ENCODE measurements at regions not wholly inside any gene's neighbourhood (a gene's known extent, or its start where the extent isn't known, plus 50 kb on each side); places are given as distances from the start of the nearest gene placed in this dataset.

DNA sequence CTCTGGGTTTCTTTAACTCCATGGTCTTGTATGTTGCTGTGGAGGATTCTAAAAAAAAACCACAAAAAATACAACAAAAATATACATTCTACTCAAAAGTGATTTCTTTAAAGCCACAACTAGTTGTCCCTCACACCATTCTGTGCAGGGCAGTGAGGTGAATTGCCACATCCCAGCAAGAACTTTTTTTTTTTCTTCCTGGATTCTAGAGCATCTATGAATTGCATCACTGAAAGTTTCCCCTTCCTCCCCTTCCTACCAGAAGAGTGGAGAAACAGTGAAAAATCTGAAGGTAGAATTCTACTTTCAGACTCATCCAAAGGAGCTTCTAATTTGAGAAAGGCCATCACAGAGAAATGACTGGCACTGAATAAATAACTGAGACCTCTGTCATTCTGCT is 395.3 kb downstream of the AEBP2 start:
- DNase-seq: no peak

DNA sequence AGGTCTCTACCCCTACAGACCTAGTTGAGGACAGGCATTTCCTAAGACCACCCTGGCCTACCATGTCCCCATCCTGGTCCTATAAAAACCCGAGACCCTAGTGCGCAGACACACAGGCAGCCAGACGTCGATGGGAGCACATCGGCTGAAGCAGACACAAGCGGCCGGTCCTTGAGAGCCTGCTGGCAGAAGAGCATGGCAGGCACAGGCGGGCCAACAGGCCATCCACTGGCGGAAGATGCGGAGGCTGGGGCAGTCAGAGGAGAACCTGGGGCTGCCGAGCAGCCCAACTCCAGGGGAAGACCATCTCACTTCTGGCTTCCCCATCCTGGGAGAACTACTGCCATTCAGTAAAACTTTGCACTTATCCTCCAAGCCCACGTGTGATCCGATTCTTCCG is 396.8 kb downstream of the AEBP2 start:
- no peak for DNase-seq

DNA sequence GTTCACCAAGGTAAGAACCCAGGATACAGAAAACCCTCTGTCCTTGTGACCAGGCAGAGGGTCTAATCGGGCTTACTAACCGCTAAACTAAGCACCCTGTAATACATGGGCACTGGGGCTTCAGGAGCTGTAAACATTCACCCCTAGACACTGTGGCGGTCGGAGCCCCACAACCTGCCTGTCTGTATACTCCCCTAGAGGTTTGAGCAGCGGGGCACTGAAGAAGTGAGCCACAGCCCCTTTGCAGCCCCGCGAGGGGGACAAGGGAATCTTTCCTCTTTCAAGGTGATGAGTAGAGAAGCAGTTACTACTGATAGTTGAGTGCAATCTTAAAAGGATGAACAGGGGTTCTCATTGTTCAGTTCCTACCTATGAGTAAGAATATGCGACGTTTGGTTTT is 397.2 kb downstream of the AEBP2 start:
- no peak for DNase-seq

DNA sequence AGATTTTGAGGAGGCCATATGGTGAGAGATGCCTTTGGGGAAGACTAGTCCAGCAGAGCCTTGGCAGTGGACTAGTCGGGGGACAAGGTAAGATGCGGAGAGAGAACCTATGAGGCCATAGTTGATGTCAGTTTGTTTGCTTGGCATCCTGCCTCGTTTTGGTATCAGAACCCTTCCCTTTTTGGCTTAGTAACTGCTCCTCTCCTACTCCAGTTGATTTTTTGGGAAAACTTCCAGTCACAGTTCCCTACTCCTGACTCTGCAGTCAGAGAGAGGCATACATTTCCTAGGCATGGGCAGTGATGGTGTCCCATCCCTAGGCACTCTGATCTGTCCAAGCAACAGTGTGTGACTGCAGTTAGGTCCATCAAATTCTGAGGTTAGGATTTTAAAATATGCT is 398.3 kb downstream of the AEBP2 start:
- DNase-seq: no peak

- no peak for DNase-seq
These were observed 402.2 kb downstream of the AEBP2 start for GRCh38 chr12:19841451-19841850.

DNA sequence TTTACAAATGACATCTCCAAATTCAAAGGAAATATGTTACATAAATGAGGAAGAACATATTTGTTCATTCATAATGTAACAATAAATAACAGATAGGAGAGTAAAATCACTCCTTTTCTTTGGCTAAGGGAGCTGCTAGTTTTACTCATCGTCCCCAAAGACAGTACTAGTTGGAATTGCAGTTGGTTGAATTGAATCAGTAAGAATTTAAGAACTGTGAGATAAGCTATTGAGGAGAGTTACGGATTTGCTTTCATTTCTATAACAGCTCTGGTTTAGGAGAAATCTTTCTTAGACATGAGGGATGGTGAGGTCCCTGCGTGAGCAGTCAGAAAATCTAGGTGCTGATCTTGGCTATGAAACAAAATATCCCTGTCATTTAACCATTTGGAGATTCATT is 402.8 kb downstream of the AEBP2 start:
- DNase-seq: no peak

DNA sequence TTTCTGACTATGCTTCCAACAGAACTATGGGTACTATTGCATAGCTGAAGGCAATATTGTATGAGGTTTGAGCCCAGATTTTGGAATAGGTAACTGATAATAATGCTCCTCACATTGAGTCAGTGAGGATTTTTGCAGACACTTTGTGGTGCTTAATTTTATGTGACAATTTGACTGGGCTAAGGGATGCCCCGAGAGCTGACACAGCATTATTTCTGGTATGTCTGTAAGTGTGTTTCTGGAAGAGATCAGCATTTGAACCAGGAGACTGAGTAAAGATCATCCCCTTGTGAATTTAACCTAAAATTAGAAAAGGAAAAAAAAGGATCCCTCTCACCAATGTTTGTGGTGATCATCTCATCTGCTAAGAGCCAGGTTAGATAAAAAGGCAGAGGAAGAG is 404.9 kb downstream of the AEBP2 start:
- DNase-seq: no peak

- no peak for DNase-seq
These were observed 407.3 kb downstream of the AEBP2 start for GRCh38 chr12:19846574-19846973.

DNA sequence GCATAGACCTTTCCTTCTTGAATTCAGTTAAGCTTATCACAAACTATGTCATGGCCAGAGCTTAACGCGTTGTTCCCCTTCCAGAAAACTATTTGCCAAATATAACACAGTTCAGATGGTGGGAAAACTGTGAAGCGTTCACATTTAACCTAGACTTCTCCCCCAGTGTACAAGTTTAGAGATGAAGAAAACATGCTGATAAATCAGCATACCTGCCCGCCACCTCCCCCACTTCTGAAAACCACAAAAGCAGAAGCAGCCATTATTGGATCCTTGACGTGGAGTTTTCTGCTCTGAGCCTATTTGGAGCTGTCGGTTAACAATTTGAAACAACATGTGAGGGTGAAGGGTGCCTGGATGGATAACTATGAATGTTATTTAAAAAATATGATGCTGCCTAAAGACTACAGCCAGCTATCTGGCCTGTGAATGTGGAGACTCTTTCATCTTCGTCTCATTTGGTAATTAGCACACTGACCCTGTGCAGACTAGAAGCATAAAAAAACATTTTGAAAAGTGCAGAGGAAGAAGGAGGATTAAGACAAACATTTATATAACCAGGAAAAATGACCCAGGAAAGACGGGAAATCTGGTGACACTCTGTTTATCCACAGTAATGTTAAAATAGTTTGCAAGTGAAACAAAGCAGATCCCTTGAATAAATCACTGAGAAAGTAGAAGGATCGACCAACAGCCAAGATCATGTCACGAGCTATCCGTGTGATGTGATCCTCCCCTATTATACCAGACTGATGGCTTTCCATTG is 408.2 kb downstream of the AEBP2 start:
- DNase-seq: peak in 1 of 3 experiments; percentile 20

GRCh38 chr12:19848421-19848820 is 409.1 kb downstream of the AEBP2 start:
- DNase-seq: no peak

GRCh38 chr12:19849208-19849607 is 409.9 kb downstream of the AEBP2 start:
- DNase-seq: no peak

GRCh38 chr12:19850346-19851065 is 411.2 kb downstream of the AEBP2 start:
- no peak for DNase-seq

DNA sequence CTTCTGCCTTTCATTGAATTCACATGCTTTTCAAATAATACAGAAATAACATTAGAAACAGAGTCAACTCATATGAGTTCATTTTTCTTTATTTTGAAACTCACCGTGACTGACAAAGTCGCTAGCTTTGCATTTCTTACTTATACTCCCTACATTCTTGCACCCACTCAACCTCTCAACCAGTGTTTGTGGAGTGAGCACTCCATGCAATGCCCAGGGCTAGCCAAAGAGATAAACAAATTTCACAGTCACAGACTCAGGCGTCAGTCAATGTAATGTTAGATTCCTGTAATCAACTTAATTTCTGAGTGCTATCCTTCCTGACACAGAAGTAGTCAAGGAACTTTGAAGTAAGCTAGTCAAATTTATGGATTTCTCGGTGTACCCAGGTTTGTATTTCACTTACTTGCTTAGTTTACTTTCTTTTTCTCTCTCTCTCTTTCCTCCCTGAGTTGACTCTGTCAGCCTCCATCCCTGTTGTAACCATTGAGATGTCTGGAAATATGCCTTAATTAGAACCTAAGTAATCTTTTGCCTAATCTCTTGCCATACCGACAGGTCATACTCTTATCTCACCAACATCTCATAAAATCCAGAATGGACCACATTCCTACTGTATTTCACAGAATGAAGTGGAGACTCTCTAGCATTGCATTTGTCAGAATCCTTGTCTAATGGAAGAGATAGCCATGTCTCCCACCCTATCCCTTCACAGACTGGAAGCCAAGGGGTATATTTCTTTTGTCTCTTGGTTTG is 413.0 kb downstream of the AEBP2 start:
- no peak for DNase-seq

DNA sequence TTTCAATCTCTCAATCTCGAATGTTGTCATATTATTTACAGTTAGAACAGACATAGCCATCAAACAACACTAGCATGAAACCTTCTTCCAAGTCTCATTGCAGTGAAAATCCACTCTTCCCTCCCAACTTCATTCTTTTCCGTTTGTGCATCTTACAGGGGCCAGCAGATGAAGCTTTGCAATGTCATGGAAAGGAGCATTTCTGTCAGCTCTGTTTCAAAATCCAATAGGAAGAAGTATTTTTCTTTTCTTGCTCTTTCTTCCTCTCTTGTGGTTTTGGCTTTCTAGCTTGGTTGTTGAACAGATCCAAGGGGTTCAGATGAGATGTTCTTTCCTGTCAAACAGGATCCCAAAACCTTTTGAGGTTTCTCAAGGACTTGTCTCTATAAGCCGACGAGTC is 416.6 kb downstream of the AEBP2 start:
- no peak for DNase-seq

- DNase-seq: no peak
These were observed 417.1 kb downstream of the AEBP2 start for GRCh38 chr12:19856389-19856788.

DNA sequence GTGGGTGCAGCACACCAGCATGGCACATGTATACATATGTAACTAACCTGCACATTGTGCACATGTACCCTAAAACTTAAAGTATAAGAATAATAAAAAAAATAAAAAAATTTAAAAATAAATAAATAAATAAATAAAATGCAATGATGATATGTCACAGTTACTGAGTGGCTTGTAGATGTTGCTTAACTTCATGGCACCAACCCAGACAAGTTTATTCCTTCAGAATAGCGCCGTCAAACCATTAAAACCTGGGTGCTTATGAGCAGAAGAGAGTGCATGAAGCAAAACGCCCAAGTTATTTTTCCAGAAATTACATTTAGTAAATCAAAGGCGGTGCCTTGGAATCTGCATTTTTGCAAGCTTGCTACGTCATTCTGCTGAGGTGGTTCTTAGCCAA is 417.9 kb downstream of the AEBP2 start:
- no peak for DNase-seq

GRCh38 chr12:19867151-19867550 is 427.9 kb downstream of the AEBP2 start:
- no peak for DNase-seq

DNA sequence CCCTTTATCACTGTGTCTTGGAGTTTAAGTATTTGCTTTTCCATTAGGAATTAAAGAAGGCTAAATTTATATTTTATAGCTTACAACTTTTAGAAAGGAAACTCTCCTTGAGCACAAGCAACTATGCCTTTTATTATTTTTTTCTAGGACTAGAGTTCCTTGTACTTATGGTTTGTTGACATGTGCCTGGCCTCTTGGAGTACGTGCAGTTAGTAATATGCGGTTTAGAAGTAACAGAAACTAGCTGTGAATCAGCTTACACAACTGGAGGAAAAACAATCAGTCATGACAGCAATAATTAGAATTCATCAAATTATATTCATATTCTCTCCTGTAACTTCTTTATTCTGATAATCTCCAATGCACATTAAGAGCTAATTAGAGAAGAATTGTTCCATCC is 428.7 kb downstream of the AEBP2 start:
- no peak for DNase-seq

DNA sequence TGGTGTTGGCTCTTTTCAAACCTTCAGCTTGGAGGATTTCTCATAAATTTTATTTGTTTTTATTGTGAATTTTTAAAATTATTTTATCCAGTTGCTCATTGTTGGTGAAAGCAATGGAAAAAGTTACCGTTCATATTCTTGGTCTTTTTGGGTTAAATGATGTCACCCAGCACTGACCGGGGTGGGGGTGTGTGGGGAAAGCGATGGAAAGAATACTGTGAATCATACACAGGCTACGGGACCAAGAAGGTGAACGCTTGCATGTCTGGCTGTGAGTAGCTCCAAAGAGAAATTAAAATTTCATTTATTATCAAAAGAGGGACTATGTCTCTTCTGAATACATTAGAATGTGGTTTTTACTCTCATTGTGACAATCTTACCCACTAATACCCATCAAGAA is 430.1 kb downstream of the AEBP2 start:
- no peak for DNase-seq

GRCh38 chr12:19872621-19873540 is 433.6 kb downstream of the AEBP2 start:
- peak in 1 of 3 experiments; percentile 42 for DNase-seq

- no peak for DNase-seq
These were observed 440.8 kb downstream of the AEBP2 start for GRCh38 chr12:19880076-19880475.

DNA sequence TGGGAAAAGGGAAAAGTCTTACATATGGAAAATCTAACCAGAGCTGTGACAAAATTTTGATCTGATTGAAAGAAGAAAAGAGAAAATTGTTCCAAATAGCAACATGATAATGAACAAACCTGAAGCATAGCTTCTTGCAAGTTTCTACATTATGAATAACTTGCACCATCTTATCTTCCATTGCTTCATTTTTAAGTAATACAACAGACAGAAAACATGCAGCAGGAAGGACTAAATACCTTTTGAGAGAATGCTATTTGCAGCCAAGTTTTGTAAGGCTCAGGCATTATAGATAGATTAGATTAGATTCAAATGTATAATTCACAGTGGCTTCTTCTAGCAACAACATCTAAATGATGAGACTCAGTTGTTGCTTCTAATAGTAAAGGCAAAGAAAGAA is 441.4 kb downstream of the AEBP2 start:
- DNase-seq: no peak

DNA sequence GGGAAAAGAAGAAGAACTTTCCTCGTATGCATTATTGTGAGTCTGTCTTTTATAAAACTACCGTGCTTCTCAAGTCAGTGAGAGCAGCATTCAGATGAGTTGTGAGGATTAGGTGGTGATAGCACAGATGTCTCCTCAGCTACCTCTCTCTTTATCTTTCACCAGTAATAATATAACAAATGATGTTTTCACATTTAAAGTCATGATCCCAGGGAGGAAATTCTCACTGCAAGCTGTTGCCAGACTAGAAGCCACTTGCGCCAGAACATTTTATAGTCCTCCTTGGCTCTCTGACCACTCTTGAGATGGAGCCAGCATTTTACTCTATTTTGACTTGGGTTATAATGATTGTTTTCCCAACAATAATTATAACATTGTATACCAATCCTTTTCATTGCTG is 443.1 kb downstream of the AEBP2 start:
- peak in 1 of 3 experiments; percentile 57 for DNase-seq

Measured in NCI-H1417 (cell line).